ENCODE measurements at regions not wholly inside any gene's neighbourhood (a gene's known extent, or its start where the extent isn't known, plus 50 kb on each side); places are given as distances from the start of the nearest gene placed in this dataset.

- TF ChIP-seq REST (tag by site-specific recombination; IDR thresholded peaks at IDR 0.05) (no peak), ZNF391 (tag by site-specific recombination; IDR thresholded peaks at IDR 0.05; ENCODE audit: borderline replicate concordance, low read depth) (no peak), ZNF223 (tag by site-specific recombination; IDR thresholded peaks at IDR 0.05) (no peak), ZBTB21 (tag by site-specific recombination; IDR thresholded peaks at IDR 0.05) (peak; percentile 57; the same call in 1 of the 2 replicates), ZNF174 (tag by site-specific recombination; IDR thresholded peaks at IDR 0.05) (no peak), ZNF501 (tag by site-specific recombination; IDR thresholded peaks at IDR 0.05) (no peak), ZNF274 (IDR thresholded peaks at IDR 0.05; ENCODE audit: low read length) (no peak), ZNF274 (tag by site-specific recombination; IDR thresholded peaks at IDR 0.05; ENCODE audit: borderline replicate concordance) (no peak), ZNF248 (tag by site-specific recombination; IDR thresholded peaks at IDR 0.05) (no peak), ZNF335 (tag by site-specific recombination; conservative IDR thresholded peaks at IDR 0.05) (no peak)
Measured at GRCh38 chr10:47076949-47077361, 165.7 kb downstream of the PTPN20 start (continued).

- TF ChIP-seq ZNF621 (tag by site-specific recombination; IDR thresholded peaks at IDR 0.05) (no peak), SCRT1 (tag by site-specific recombination; IDR thresholded peaks at IDR 0.05; ENCODE audit: borderline replicate concordance) (no peak), GLIS2 (tag by site-specific recombination; IDR thresholded peaks at IDR 0.05) (no peak), ZNF221 (tag by site-specific recombination; IDR thresholded peaks at IDR 0.05; ENCODE audit: borderline replicate concordance) (no peak), ZNF391 (tag by site-specific recombination; IDR thresholded peaks at IDR 0.05; ENCODE audit: borderline replicate concordance, low read depth) (no peak), ZNF707 (tag by site-specific recombination; IDR thresholded peaks at IDR 0.05) (no peak), SCRT2 (tag by site-specific recombination; IDR thresholded peaks at IDR 0.05) (no peak), ZNF560 (tag by site-specific recombination; IDR thresholded peaks at IDR 0.05; ENCODE audit: borderline replicate concordance) (no peak), KLF17 (tag by site-specific recombination; IDR thresholded peaks at IDR 0.05) (no peak), ZNF416 (tag by site-specific recombination; IDR thresholded peaks at IDR 0.05) (no peak), ZNF629 (tag by site-specific recombination; IDR thresholded peaks at IDR 0.05) (no peak), ZBTB7A (tag by site-specific recombination; IDR thresholded peaks at IDR 0.05; ENCODE audit: low read depth) (no peak), ZBTB6 (tag by site-specific recombination; IDR thresholded peaks at IDR 0.05) (no peak)
- no peaks in the 10 kb centered on the region for H3K36me3 ChIP-seq (ENCODE audit: control insufficient read depth in 2 of 2, insufficient read depth in 1 of 2, low read length in 2 of 2)
- H3K4me3 ChIP-seq (ENCODE audit: low read depth, low read length), result no peak overlapping the region
- H3K27ac ChIP-seq (ENCODE audit: extremely low read depth, low read depth, low read length), result no peak overlapping the region
- no peaks in the 10 kb centered on the region for H3K9me3 ChIP-seq (ENCODE audit: control insufficient read depth, insufficient read depth, low read depth, low read length)
- CTCF ChIA-PET, result no interaction called here
- H3K4me1 ChIP-seq (ENCODE audit: control insufficient read depth, insufficient read depth, low read length), result no peaks in the 10 kb centered on the region; the same call in 1 of the 2 replicates
- POLR2A ChIA-PET, result no interaction called here
Measured at GRCh38 chr10:47077386-47077785, 166.2 kb downstream of the PTPN20 start.

All from HEK293 (cell line).